ENCODE measurements at regions not wholly inside any gene's neighbourhood (a gene's known extent, or its start where the extent isn't known, plus 50 kb on each side); places are given as distances from the start of the nearest gene placed in this dataset.
"Not testable (repeated sequence)": the region's sequence is repeated elsewhere in the genome, so short reads cannot be mapped to it uniquely, and the experiment has no call there.

GRCh38 chr7:106369352-106369751, 84.6 kb upstream of the NAMPT start:
- DNase-seq, result no peak

GRCh38 chr7:106367664-106368063, 82.9 kb upstream of the NAMPT start:
- DNase-seq, result no peak

- DNase-seq, result no peak
These were observed 82.2 kb upstream of the NAMPT start for GRCh38 chr7:106367018-106367420.

GRCh38 chr7:106365252-106366005, 80.6 kb upstream of the NAMPT start:
- no peak for DNase-seq

- DNase-seq, result not testable (repeated sequence)
These were observed 77.7 kb upstream of the NAMPT start for GRCh38 chr7:106362507-106362906.

- DNase-seq, result no peak
These were observed 73.4 kb upstream of the NAMPT start for GRCh38 chr7:106358103-106358663.

GRCh38 chr7:106357675-106358074, 72.9 kb upstream of the NAMPT start:
- DNase-seq, result no peak

GRCh38 chr7:106354822-106355221, 70.0 kb upstream of the NAMPT start:
- no peak for DNase-seq

GRCh38 chr7:106353944-106354343, 69.2 kb upstream of the NAMPT start:
- no peak for DNase-seq

GRCh38 chr7:106348231-106348630, 63.4 kb upstream of the NAMPT start:
- DNase-seq, result no peak

GRCh38 chr7:106347229-106347833, 62.5 kb upstream of the NAMPT start:
- DNase-seq, result no peak

- DNase-seq, result no peak
These were observed 62.0 kb upstream of the NAMPT start for GRCh38 chr7:106346678-106347217.

GRCh38 chr7:106346167-106346677, 61.4 kb upstream of the NAMPT start:
- no peak for DNase-seq

GRCh38 chr7:106345421-106346166, 60.8 kb upstream of the NAMPT start:
- no peak for DNase-seq

- DNase-seq, result no peak
These were observed 60.1 kb upstream of the NAMPT start for GRCh38 chr7:106344861-106345260.

GRCh38 chr7:106344211-106344610, 59.4 kb upstream of the NAMPT start:
- DNase-seq, result no peak

- DNase-seq, result not testable (repeated sequence)
These were observed 57.3 kb upstream of the NAMPT start for GRCh38 chr7:106342049-106342448.

- not testable (repeated sequence) for DNase-seq
These were observed 55.4 kb upstream of the NAMPT start for GRCh38 chr7:106340247-106340596.

- no peak for DNase-seq
These were observed 54.9 kb upstream of the NAMPT start for GRCh38 chr7:106339513-106340246.

- DNase-seq, result no peak
These were observed 53.0 kb upstream of the NAMPT start for GRCh38 chr7:106337754-106338153.

GRCh38 chr7:106335814-106336213, 51.0 kb upstream of the NAMPT start:
- DNase-seq, result no peak
